ENCODE measurements at regions not wholly inside any gene's neighbourhood (a gene's known extent, or its start where the extent isn't known, plus 50 kb on each side); places are given as distances from the start of the nearest gene placed in this dataset.

DNA sequence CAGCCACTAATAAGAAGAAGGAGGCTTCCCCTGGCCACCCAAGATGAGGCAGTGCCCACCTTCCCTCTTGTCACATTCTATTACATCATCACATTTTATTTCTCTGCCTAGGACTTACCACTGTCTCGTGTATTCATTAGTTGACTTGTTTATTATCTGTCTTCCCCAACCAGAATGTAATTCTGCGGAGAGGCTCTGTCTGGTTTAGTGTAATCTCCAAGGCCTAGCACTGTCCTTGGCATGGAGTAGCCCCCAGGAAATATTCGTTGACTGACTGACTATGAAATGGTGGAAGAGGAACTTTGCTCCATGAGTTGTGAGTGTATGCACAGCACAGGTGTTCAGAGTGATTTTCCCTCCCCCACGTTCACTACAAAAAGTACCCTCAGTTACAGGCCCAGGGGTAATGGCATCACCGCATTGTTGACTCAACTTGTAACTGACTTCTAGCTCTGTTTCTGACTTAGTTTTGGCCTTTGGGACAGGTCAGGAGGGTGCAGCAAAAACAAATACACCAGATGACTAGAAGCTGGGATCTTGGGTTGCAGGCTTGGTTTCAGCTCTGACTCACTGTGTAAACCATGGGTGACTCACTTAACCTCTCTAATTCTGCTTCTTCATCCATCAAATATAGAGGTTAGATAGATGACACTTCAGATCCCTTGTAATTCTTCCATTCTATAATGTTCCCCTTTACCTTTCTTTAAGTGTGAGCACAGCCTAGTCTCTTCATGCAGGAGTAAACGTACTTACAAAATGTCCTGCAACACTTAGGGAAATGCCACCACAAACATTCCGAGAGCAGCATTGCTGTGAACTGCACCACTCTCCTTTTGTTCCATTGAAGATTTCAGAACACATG is 229.7 kb downstream of the KCNRG start:
- H3K4me3 Mint-ChIP-seq (ENCODE audit: unreplicated experiment): no peak overlapping the region
- DNase-seq (ENCODE audit: unreplicated experiment): peak; percentile 97
- intact Hi-C loops (cut with micrococcal nuclease): no loop called here
- H3K27me3 Mint-ChIP-seq (ENCODE audit: insufficient read depth, unreplicated experiment): no peaks in the 10 kb centered on the region
- POLR2A ChIA-PET: interaction anchor here (0.7 to 2.0 kb wide), 12 partner anchors 13 to 286 kb away, joined by 3 to 14 read pairs (median 4); no protein-coding TSS in a partner anchor
- H3K27ac Mint-ChIP-seq (ENCODE audit: low read depth, unreplicated experiment): peak overlapping the region; percentile 65
- TF ChIP-seq, protein P1, sequence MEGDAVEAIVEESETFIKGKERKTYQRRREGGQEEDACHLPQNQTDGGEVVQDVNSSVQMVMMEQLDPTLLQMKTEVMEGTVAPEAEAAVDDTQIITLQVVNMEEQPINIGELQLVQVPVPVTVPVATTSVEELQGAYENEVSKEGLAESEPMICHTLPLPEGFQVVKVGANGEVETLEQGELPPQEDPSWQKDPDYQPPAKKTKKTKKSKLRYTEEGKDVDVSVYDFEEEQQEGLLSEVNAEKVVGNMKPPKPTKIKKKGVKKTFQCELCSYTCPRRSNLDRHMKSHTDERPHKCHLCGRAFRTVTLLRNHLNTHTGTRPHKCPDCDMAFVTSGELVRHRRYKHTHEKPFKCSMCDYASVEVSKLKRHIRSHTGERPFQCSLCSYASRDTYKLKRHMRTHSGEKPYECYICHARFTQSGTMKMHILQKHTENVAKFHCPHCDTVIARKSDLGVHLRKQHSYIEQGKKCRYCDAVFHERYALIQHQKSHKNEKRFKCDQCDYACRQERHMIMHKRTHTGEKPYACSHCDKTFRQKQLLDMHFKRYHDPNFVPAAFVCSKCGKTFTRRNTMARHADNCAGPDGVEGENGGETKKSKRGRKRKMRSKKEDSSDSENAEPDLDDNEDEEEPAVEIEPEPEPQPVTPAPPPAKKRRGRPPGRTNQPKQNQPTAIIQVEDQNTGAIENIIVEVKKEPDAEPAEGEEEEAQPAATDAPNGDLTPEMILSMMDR (IDR thresholded peaks at IDR 0.05; ENCODE audit: unreplicated experiment): no peak
- peaks cover 18% of the 10 kb centered on the region for H3K4me1 Mint-ChIP-seq (ENCODE audit: insufficient read depth, unreplicated experiment)
- no TSS peak for BruUV-seq (replicated peaks)
- H3K36me3 Mint-ChIP-seq (ENCODE audit: insufficient read depth, unreplicated experiment): no peaks in the 10 kb centered on the region
- H3K9me3 Mint-ChIP-seq (ENCODE audit: unreplicated experiment): no peaks in the 10 kb centered on the region
- CTCF ChIA-PET: interaction anchor here (0.6 to 0.7 kb wide), 2 partner anchors 317 to 522 kb away, joined by 3 read pairs; no protein-coding TSS in a partner anchor

DNA sequence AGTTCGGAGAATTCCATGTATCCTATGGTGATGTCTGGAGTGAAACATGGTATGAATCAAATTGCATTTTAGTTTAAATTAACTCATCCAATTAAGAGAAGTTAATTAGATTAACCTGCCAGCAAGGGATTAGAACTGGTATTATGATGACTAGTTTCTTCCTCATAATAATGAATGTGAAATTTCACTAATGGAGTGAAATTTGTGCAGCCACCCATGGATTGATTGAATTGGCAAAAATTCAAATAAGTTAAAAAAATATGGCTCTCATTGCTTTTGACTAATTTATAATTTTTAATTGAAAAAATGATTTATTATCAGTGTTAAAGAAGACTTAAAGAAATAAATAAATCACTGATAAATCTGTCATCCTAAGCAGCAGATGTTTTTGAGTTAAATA is 232.0 kb downstream of the KCNRG start:
- TF ChIP-seq, protein P1 (IDR thresholded peaks at IDR 0.05; ENCODE audit: unreplicated experiment): no peak
- intact Hi-C loops (cut with micrococcal nuclease): no loop called here
- H3K36me3 Mint-ChIP-seq (ENCODE audit: insufficient read depth, unreplicated experiment): no peaks in the 10 kb centered on the region
- no peak for DNase-seq (ENCODE audit: unreplicated experiment)
- H3K27ac Mint-ChIP-seq (ENCODE audit: low read depth, unreplicated experiment): no peak overlapping the region
- ChIA-PET CTCF (no interaction called here), POLR2A (no interaction called here)
- no peak overlapping the region for H3K4me3 Mint-ChIP-seq (ENCODE audit: unreplicated experiment)
- no TSS peak for BruUV-seq (replicated peaks)
- H3K27me3 Mint-ChIP-seq (ENCODE audit: insufficient read depth, unreplicated experiment): no peaks in the 10 kb centered on the region
- peaks cover 18% of the 10 kb centered on the region for H3K4me1 Mint-ChIP-seq (ENCODE audit: insufficient read depth, unreplicated experiment)
- H3K9me3 Mint-ChIP-seq (ENCODE audit: unreplicated experiment): no peaks in the 10 kb centered on the region

GRCh38 chr13:50248516-50249143 is 233.4 kb downstream of the KCNRG start:
- no peak overlapping the region for H3K4me3 Mint-ChIP-seq (ENCODE audit: unreplicated experiment)
- no peaks in the 10 kb centered on the region for H3K9me3 Mint-ChIP-seq (ENCODE audit: unreplicated experiment)
- H3K4me1 Mint-ChIP-seq (ENCODE audit: insufficient read depth, unreplicated experiment): peaks cover 18% of the 10 kb centered on the region
- TF ChIP-seq, protein P1 (IDR thresholded peaks at IDR 0.05; ENCODE audit: unreplicated experiment): no peak
- H3K27me3 Mint-ChIP-seq (ENCODE audit: insufficient read depth, unreplicated experiment): no peaks in the 10 kb centered on the region
- DNase-seq (ENCODE audit: unreplicated experiment): no peak
- ChIA-PET POLR2A (interaction anchor here (1.4 kb wide), 1 partner anchor 13 kb away, joined by 3 read pairs; no protein-coding TSS in a partner anchor), CTCF (interaction anchor here (0.6 to 1.1 kb wide), 2 partner anchors 143 to 155 kb away, joined by 3 read pairs; no protein-coding TSS in a partner anchor)
- no peaks in the 10 kb centered on the region for H3K36me3 Mint-ChIP-seq (ENCODE audit: insufficient read depth, unreplicated experiment)
- intact Hi-C loops (cut with micrococcal nuclease): no loop called here
- H3K27ac Mint-ChIP-seq (ENCODE audit: low read depth, unreplicated experiment): no peak overlapping the region
- BruUV-seq (replicated peaks): no TSS peak

- H3K27ac Mint-ChIP-seq (ENCODE audit: low read depth, unreplicated experiment): no peak overlapping the region
- ChIA-PET CTCF (interaction anchor here (0.6 to 1.1 kb wide), 2 partner anchors 143 to 154 kb away, joined by 3 read pairs; no protein-coding TSS in a partner anchor), POLR2A (interaction anchor here (1.4 kb wide), 1 partner anchor 13 kb away, joined by 3 read pairs; no protein-coding TSS in a partner anchor)
- no TSS peak for BruUV-seq (replicated peaks)
- H3K9me3 Mint-ChIP-seq (ENCODE audit: unreplicated experiment): no peaks in the 10 kb centered on the region
- no peak overlapping the region for H3K4me3 Mint-ChIP-seq (ENCODE audit: unreplicated experiment)
- no peak for DNase-seq (ENCODE audit: unreplicated experiment)
- H3K4me1 Mint-ChIP-seq (ENCODE audit: insufficient read depth, unreplicated experiment): peaks cover 14% of the 10 kb centered on the region
- intact Hi-C loops (cut with micrococcal nuclease): no loop called here
- H3K27me3 Mint-ChIP-seq (ENCODE audit: insufficient read depth, unreplicated experiment): no peaks in the 10 kb centered on the region
- H3K36me3 Mint-ChIP-seq (ENCODE audit: insufficient read depth, unreplicated experiment): no peaks in the 10 kb centered on the region
- TF ChIP-seq, protein P1 (IDR thresholded peaks at IDR 0.05; ENCODE audit: unreplicated experiment): no peak
These were observed 233.9 kb downstream of the KCNRG start for GRCh38 chr13:50249144-50249521.
